Omental fat pad (tissue), 3 donors: ENCODE measurements at regions not wholly inside any gene's neighbourhood (a gene's known extent, or its start where the extent isn't known, plus 50 kb on each side); places are given as distances from the start of the nearest gene placed in this dataset.
"Not testable (repeated sequence)": the region's sequence is repeated elsewhere in the genome, so short reads cannot be mapped to it uniquely, and the experiment has no call there.

ENCODE experiments used
- ATAC-seq: fragments of 150-250 bp; one replicate; pipeline ENCODE4 v1.9.1; 2016; ENCODE audit warnings: mild to moderate bottlenecking, moderate library complexity; ENCODE audit not compliant: low FRiP score
- DNase-seq: peaks from one replicate; pipeline ENCODE4 v3.0.0-alpha.2; 2019; ENCODE audit warnings: low spot score
- CTCF ChIP-seq, 3 donors: fragments of 450-650 bp; IDR thresholded peaks; one replicate each; pipeline ENCODE4 v1.5.1; 2016 to 2017; ENCODE audit warnings: antibody characterized with exemption in 3 of 3, mild to moderate bottlenecking in 3 of 3, moderate library complexity in 2 of 3

- TF ChIP-seq CTCF (IDR thresholded peaks at IDR 0.05), result no peak
- no peak for DNase-seq
- ATAC-seq, result no peak
Observed at GRCh38 chr3:152213938-152214337, 54.8 kb upstream of the MBNL1 start.

- not testable (repeated sequence) for DNase-seq, ATAC-seq
Observed at GRCh38 chr3:152216960-152217865, 51.5 kb upstream of the MBNL1 start.

- DNase-seq, result no peak
- no peak for ATAC-seq
- TF ChIP-seq CTCF (IDR thresholded peaks at IDR 0.05), result no peak
Observed at GRCh38 chr3:152218602-152219001, 50.1 kb upstream of the MBNL1 start.
